Left cardiac atrium (tissue), 4 donors: ENCODE measurements at regions not wholly inside any gene's neighbourhood (a gene's known extent, or its start where the extent isn't known, plus 50 kb on each side); places are given as distances from the start of the nearest gene placed in this dataset.
"Not testable (repeated sequence)": the region's sequence is repeated elsewhere in the genome, so short reads cannot be mapped to it uniquely, and the experiment has no call there.

Source experiments
- ATAC-seq, 2 donors: fragments of 200-7000 bp; cut with Tn5 transposase; one replicate each; pipeline ENCODE4 v1.9.1; 2020; ENCODE audit warnings: mild to moderate bottlenecking in 2 of 2, moderate library complexity in 2 of 2
- DNase-seq: peaks from one replicate; pipeline ENCODE4 v3.0.0-alpha.2; 2020
- intact Hi-C, 2 donors: fragments of 100-400 bp; cut with DNase I; formaldehyde crosslinking; loops; one replicate each; pipeline versions ENCODE4 v1.14.1 to v1.15.1; 2022 to 2023
- donor health status: DM: no; HTN: yes; CAD: no.
- donor health status: DM: no; HTN: yes; CAD: no; lungs with severe emphysema.
- donor health status: DM: yes; HTN: yes; CAD: no.
- donor health status: Dilated cardiomyopathy.

GRCh38 chr5:109584986-109585599 lies 104.6 kb upstream of the MAN2A1 start:
- ATAC-seq (peak; percentile 74 to 82), DNase-seq (no peak)
- intact Hi-C loops = no loop called here

GRCh38 chr5:109580225-109580624 lies 109.5 kb upstream of the MAN2A1 start:
- DNase-seq (no peak), ATAC-seq (no peak)
- intact Hi-C loops = no loop called here

GRCh38 chr5:109575506-109575905 lies 114.2 kb upstream of the MAN2A1 start:
- DNase-seq = no peak
- intact Hi-C loops = no loop called here
- ATAC-seq = no peak

DNA sequence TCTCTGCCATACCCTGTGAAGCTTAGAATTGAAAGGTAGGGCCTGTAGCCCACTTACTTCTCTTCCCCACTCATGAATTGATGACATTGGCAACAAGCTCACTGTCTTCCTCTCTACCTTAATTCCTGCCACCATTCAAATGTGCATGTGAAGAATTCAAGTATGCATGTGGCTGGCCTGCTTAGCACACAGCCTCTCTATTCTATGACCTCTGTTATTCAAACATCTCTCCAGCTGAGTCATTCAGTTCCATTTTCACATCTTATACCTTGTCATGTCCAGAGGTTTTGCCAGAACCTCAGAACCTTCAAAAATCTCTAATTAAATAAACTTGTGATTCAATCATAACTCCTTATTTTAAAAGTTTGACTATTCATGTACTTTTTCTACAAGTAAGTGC lies 114.7 kb upstream of the MAN2A1 start:
- no peak for ATAC-seq
- intact Hi-C loops = no loop called here
- DNase-seq = no peak

GRCh38 chr5:109573766-109574165 lies 116.0 kb upstream of the MAN2A1 start:
- intact Hi-C loops = no loop called here
- no peak for ATAC-seq

DNA sequence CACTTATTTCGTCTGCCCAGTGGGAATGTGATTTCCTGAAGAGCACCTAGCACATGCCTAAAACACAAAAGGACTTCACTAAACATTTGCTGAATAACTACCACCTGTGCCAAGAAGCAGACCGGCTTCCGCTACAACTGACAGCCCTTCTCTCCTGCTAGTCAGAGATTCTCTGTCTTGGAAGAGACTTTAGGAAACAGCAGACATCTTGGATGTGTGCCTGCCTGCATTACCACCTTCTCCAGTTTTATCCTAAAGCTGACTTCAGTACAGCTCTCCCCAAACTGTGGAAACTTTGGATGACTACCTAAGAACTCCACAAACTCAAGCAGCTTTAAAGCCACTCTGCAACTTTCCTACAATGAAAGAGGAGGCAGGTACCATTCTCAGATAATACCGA lies 116.5 kb upstream of the MAN2A1 start:
- DNase-seq = no peak
- no peak for ATAC-seq
- intact Hi-C loops = no loop called here

More at GRCh38 chr5:109573766-109574165, 116.0 kb upstream of the MAN2A1 start:
- no peak for DNase-seq

DNA sequence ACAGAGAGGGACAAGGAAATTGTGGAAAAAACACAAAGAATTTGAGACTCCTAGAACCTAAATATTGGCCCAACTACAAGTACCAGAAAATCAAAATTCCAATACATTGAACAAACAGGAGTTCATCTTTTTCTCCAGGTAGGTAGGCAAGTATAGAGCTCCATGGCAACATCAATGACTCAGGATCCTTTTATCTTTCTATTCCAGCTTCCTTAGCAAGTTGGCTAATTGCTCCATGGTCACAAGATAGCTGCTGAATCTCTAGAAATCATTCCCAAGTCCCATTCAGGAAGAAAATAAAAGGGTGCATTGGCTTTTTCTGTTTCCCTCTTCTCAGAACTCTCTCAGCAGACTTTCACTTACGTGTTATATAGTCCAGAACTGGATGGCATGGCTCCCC lies 117.9 kb upstream of the MAN2A1 start:
- ATAC-seq (no peak), DNase-seq (no peak)
- intact Hi-C loops = no loop called here

DNA sequence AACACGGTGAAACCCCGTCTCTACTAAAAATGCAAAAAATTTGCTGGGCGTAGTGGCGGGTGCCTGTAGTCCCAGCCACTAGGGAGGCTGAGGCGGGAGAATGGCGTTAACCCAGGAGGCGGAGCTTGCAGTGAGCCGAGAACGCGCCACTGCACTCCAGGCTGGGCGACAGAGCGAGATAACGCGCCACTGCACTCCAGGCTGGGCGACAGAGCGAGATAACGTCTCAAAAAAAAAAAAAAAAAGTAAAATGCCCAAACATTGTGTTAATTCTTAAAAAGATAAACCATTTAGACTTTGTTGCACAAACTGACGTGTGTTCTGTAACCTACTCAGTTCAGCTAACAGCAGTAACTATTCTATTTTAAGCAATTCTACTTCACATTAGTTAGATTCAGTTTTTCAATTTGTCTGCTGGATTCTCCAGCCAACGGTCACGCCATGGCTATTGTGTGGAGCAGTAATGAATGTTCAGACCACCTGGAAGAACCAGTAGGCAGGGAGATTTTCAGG lies 119.3 kb upstream of the MAN2A1 start:
- intact Hi-C loops = no loop called here
- DNase-seq (no peak), ATAC-seq (no peak)

DNA sequence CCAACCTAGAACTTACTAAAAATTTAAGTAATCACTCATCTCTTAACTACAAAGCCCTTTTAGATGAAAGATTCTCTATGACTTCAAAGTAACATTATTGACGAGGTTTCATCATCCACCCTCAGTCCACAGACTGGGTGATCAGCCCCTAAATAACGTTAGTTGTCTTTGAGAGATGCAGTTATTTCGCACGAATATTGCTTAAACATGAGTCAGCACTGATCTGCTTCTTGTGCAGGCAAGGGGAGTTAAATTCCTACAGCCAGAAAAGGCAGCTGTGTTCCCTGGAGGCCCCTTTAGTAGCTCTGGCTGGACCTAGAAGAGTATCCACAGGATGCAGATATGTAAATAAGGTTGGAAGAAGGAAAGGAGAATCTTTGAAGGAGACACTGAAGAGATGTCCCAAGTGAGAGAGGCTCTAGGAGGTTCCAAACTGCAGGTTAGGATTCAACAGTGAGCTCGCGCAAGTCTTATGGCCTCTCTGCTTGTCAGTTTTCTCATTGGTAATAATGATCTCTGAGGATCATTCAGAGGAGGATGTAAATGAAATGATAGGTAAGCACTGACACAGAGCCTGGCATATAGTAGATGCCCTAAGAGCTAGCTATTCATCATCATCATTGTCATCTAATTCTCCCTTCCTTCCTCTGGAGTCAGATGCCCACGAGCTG lies 122.2 kb upstream of the MAN2A1 start:
- intact Hi-C loops = no loop called here
- ATAC-seq = no peak
- no peak for DNase-seq

- ATAC-seq = no peak
- intact Hi-C loops = no loop called here
- no peak for DNase-seq
These were observed 123.4 kb upstream of the MAN2A1 start for GRCh38 chr5:109566361-109566760.

DNA sequence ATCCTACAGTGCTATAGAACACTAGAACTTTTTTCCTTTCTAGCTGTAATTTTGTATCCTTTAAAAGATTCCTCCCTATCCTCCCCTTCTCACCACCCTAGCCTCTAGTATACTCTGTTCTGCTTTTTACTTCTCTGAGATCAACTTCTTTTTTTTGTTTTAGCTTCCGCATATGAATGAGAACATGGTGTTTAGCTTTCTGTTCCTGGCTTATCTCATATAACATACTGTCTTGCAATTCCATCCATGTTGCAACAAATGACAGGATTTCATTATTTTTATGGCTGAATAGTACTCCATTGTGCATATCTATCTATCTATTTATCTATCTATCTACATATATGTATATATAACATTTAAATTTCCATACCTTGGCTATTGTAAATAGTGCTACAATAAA lies 126.0 kb upstream of the MAN2A1 start:
- ATAC-seq = no peak
- intact Hi-C loops = no loop called here
- no peak for DNase-seq

GRCh38 chr5:109563189-109563588 lies 126.5 kb upstream of the MAN2A1 start:
- DNase-seq (no peak), ATAC-seq (no peak)
- intact Hi-C loops = no loop called here

- intact Hi-C loops = no loop called here
These were observed 127.3 kb upstream of the MAN2A1 start for GRCh38 chr5:109562441-109562840.

GRCh38 chr5:109561447-109561846 lies 128.3 kb upstream of the MAN2A1 start:
- DNase-seq (no peak), ATAC-seq (no peak)
- intact Hi-C loops = no loop called here

More at GRCh38 chr5:109562441-109562840, 127.3 kb upstream of the MAN2A1 start:
- ATAC-seq (no peak), DNase-seq (no peak)

DNA sequence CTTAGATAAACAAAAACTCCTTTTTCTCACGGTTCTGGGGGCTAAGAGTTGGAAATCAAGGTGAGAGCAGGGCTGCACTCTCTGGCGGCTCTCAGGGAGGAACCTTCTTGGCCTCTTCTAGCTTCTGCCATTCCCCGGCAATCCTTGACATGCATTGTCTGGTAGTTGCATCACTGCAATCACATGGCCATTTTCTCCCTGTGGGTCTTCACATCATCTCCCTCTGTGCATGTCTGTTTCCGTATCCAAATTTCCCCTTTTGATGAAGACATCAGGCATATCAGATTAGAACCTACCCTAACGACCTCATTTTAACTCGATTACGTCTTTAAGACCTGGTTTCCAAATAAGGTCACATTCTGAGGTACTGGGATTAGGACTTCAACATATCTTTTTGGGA lies 129.2 kb upstream of the MAN2A1 start:
- intact Hi-C loops = no loop called here
- DNase-seq (no peak), ATAC-seq (no peak)

- intact Hi-C loops = no loop called here
- DNase-seq (no peak), ATAC-seq (no peak)
These were observed 130.8 kb upstream of the MAN2A1 start for GRCh38 chr5:109558952-109559351.

- intact Hi-C loops = no loop called here
- no peak for DNase-seq
- no peak for ATAC-seq
These were observed 131.4 kb upstream of the MAN2A1 start for GRCh38 chr5:109558364-109558763.

DNA sequence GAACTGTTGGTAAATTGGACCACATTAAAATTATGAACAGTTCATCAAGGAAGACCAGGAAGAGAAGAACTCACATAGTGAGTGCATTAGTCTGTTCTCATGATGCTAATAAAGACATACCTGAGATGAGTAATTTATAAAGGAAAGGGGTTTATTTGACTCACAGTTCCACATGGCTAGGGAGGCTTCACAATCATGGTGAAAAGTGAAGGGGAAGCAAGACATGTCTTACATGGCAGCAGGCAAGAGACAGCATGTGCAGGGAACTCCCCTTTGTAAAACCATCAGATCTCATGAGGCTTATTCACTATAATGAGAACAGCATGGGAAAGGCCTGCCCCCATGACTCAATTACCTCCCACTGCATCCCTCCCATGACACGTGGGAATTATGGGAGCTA lies 135.9 kb upstream of the MAN2A1 start:
- intact Hi-C loops = no loop called here
- DNase-seq (no peak), ATAC-seq (no peak)

DNA sequence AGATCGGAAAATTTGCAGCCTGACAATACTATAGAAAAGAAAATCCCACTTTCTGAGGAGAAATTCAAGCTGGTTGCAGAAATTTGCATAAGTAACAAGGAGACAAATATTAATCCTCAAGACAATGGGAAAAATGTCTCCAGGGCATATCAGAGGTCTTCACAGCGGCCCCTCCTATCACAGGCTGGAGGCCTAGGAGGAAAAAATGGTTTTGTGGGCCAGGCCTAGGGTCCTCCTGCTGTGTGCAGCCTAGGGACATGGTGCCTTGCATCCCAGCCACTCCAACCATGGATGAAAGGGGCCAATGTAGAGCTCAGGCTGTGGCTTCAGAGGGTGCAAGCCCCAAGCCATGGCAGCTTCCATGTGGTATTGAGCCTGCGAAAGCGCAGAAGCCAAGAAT lies 138.5 kb upstream of the MAN2A1 start:
- intact Hi-C loops, DNase-seq, ATAC-seq: not testable (repeated sequence)

DNA sequence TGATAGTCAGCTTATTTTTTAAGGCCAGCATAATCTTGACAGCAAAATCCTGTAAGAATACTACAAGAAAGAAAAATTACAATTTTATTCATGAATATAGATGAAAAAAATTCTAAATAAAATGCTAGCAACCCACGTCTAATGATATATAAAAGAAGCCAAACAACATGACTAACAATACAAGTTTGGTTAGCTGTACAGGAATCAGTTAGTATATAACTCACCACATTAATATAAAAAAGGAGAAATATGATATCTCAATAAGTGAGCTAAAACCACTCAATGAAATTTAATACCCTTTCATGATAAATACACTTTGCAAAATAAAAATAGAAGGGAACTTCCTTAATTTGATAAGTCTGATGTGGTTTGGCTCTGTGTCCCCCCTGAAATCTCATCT lies 139.7 kb upstream of the MAN2A1 start:
- no peak for DNase-seq
- ATAC-seq = no peak
- intact Hi-C loops = no loop called here

DNA sequence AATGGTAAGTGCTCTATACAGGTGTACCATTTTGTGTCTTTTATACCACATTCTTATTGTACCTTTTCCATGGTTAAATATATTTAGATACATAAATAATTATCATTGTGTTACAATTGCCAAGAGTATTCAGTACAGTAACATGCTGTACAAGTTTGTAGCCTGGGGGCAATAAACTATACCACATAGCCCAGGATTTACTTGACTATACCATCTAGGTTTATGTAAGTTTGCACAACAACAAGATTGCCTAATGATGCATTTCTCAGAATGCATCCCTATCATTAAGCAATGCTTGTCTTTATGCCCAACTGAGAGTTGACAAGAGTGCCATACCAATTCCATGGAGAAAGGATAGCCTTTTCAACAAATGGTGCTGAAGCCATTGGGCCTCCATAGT lies 136.7 kb upstream of the PJA2 start:
- DNase-seq (no peak), ATAC-seq (no peak)
- intact Hi-C loops = no loop called here
